ENCODE measurements at regions not wholly inside any gene's neighbourhood (a gene's known extent, or its start where the extent isn't known, plus 50 kb on each side); places are given as distances from the start of the nearest gene placed in this dataset.

- TF ChIP-seq, protein P1, sequence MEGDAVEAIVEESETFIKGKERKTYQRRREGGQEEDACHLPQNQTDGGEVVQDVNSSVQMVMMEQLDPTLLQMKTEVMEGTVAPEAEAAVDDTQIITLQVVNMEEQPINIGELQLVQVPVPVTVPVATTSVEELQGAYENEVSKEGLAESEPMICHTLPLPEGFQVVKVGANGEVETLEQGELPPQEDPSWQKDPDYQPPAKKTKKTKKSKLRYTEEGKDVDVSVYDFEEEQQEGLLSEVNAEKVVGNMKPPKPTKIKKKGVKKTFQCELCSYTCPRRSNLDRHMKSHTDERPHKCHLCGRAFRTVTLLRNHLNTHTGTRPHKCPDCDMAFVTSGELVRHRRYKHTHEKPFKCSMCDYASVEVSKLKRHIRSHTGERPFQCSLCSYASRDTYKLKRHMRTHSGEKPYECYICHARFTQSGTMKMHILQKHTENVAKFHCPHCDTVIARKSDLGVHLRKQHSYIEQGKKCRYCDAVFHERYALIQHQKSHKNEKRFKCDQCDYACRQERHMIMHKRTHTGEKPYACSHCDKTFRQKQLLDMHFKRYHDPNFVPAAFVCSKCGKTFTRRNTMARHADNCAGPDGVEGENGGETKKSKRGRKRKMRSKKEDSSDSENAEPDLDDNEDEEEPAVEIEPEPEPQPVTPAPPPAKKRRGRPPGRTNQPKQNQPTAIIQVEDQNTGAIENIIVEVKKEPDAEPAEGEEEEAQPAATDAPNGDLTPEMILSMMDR (IDR thresholded peaks at IDR 0.05) = no peak
- TF ChIP-seq EP300 (IDR thresholded peaks at IDR 0.05) = no peak
Measured at GRCh38 chr11:41784513-41785335, 325.3 kb upstream of the LRRC4C start.

Data from stomach (tissue), 4 donors.